ENCODE measurements at regions not wholly inside any gene's neighbourhood (a gene's known extent, or its start where the extent isn't known, plus 50 kb on each side); places are given as distances from the start of the nearest gene placed in this dataset.

- Histone ChIP-seq H3K9me3 (replicated peaks; ENCODE audit: control insufficient read depth, insufficient read depth, low read length) (no peaks in the 10 kb centered on the region), H3K9me1 (replicated peaks; ENCODE audit: control insufficient read depth, extremely low read depth, insufficient read depth, low read length) (no peaks in the 10 kb centered on the region), H3K4me2 (ENCODE audit: insufficient read depth, low read length) (no peak overlapping the region), H4K20me1 (replicated peaks; ENCODE audit: control insufficient read depth, extremely low read depth, insufficient read depth, low read length) (no peaks in the 10 kb centered on the region), H3K9ac (replicated peaks; ENCODE audit: extremely low read depth, insufficient read depth, low read length) (no peak overlapping the region), H3K27me3 (ENCODE audit: control insufficient read depth in 2 of 2, insufficient read depth in 2 of 2, low read length in 2 of 2) (no peaks in the 10 kb centered on the region), H2AFZ (ENCODE audit: low read depth, low read length) (no peak overlapping the region), H3K36me3 (ENCODE audit: control insufficient read depth in 2 of 2, extremely low read depth in 1 of 2, insufficient read depth in 2 of 2, low read length in 2 of 2) (no peaks in the 10 kb centered on the region), H3K4me3 (replicated peaks in 1 of 3; ENCODE audit: insufficient read depth in 1 of 3, low read depth in 1 of 3, low read length in 3 of 3) (no peak overlapping the region), H3K4me1 (ENCODE audit: control insufficient read depth, extremely low read depth, insufficient read depth, low read length) (no peaks in the 10 kb centered on the region), H3K79me2 (ENCODE audit: control insufficient read depth, insufficient read depth, low read length) (no peaks in the 10 kb centered on the region), H3K27ac (ENCODE audit: insufficient read depth, low read depth, low read length) (no peak overlapping the region)
- TF ChIP-seq EZH2 (IDR thresholded peaks at IDR 0.05; ENCODE audit: borderline replicate concordance, low read depth, low read length, severe bottlenecking) (no peak), POLR2AphosphoS5 (IDR thresholded peaks at IDR 0.05; ENCODE audit: insufficient read depth, low read depth, low read length) (no peak), JUN (IDR thresholded peaks at IDR 0.05; ENCODE audit: borderline replicate concordance, insufficient read depth, insufficient read length, low read depth) (no peak), GATA2 (IDR thresholded peaks at IDR 0.05; ENCODE audit: insufficient read depth, insufficient read length, low read depth, low read length) (no peak), FOS (IDR thresholded peaks at IDR 0.05; ENCODE audit: borderline replicate concordance, insufficient read depth, low read length) (no peak), POLR2A (IDR thresholded peaks at IDR 0.05; ENCODE audit: low read depth, low read length) (no peak), CTCF (IDR thresholded peaks at IDR 0.05; ENCODE audit: extremely low read depth in 1 of 2, insufficient read depth in 1 of 2, low read depth in 1 of 2, low read length in 2 of 2) (no peak), MAX (IDR thresholded peaks at IDR 0.05; ENCODE audit: insufficient read depth, insufficient read length) (no peak), MYC (IDR thresholded peaks at IDR 0.05; ENCODE audit: low read depth, low read length) (no peak)
- DNase-seq (ENCODE audit: low read depth, low spot score) (no peak), FAIRE-seq (no peak)
- dilution Hi-C loops (cut with MboI; ENCODE audit: extremely low pct_ligation_motif_present, low sequenced_read_pairs) (no loop called here), intact Hi-C loops (cut with micrococcal nuclease) (no loop called here)
- no TSS peak for BruUV-seq (replicated peaks)
- ChIA-PET CTCF (no interaction called here), POLR2A (no interaction called here)
Observed at GRCh38 chr14:57091030-57091608, 177.6 kb downstream of the EXOC5 start.
